GM12865 (cell line): ENCODE measurements at regions not wholly inside any gene's neighbourhood (a gene's known extent, or its start where the extent isn't known, plus 50 kb on each side); places are given as distances from the start of the nearest gene placed in this dataset.

Experiments used
- DNase-seq: peaks from one replicate; pipeline ENCODE4 v3.0.0; 2010; ENCODE audit warnings: low read depth
- H3K4me3 ChIP-seq: 2 replicates; pipeline ENCODE4 v1.5.1; 2011; ENCODE audit warnings: mild to moderate bottlenecking, low read depth, low read length, control low read depth
- TF ChIP-seq, protein P1 (sequence below): IDR thresholded peaks from 2 replicates; pipeline ENCODE4 v1.5.1; 2011; ENCODE audit warnings: low read length, control low read depth, low read depth, inconsistent platforms; ENCODE audit not compliant: insufficient read depth; ENCODE audit errors: missing control alignments

DNA sequence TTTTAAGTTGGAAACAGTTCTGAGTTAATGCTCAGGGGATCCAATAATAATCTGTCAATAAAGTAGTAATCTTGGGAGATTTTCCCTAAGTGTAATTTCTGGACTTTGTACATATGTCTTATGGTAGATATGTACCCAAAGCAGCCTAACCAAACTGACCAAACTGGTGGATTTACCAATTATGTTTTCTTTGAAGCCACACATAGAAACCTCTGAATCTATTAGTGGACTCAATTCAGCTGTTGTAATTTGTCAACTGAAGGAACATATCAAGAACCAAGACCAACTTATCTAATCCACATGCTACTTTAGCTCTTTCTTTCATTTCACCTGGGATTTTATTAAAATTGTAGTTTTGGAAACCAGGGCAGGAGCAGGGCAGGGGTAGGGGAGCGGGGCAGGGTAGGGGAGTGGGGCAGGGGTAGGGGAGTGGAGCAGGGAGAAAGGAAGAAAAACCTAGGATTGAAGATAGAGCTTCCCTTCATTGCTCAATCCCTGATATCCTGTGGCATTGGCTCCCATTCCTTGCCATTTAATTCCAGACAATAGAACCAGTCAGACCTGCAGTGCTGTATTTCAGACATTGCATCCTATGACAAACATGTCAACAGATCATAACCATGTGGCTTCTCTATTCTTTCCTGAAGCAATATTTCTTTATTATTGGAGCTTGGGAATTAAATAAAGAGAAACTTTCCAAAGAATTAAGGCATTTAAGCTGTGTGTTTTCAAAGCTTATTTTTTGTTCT is 101.8 kb downstream of the NFKBIZ start:
- no peak overlapping the region for H3K4me3 ChIP-seq
- TF ChIP-seq, protein P1, sequence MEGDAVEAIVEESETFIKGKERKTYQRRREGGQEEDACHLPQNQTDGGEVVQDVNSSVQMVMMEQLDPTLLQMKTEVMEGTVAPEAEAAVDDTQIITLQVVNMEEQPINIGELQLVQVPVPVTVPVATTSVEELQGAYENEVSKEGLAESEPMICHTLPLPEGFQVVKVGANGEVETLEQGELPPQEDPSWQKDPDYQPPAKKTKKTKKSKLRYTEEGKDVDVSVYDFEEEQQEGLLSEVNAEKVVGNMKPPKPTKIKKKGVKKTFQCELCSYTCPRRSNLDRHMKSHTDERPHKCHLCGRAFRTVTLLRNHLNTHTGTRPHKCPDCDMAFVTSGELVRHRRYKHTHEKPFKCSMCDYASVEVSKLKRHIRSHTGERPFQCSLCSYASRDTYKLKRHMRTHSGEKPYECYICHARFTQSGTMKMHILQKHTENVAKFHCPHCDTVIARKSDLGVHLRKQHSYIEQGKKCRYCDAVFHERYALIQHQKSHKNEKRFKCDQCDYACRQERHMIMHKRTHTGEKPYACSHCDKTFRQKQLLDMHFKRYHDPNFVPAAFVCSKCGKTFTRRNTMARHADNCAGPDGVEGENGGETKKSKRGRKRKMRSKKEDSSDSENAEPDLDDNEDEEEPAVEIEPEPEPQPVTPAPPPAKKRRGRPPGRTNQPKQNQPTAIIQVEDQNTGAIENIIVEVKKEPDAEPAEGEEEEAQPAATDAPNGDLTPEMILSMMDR, result no peak
- no peak for DNase-seq

DNA sequence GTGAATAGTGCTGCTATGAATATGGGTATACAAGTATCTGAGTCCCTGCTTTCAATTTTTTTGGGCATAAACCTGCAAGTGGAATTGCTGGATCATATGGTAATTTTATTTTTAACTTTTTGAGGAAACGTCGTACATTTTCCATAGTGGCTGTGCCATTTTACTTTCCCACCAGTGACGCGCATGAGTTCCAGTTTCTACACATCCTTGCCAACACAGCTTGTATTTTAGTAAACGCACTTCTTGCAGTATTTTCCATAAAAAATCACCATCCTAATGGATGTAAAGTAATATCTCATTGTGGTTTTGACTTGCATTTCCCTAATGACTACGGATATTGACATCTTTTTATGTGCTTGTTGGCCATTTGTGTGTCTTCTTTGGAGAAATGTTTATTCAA is 105.0 kb downstream of the NFKBIZ start:
- no peak for DNase-seq
- H3K4me3 ChIP-seq, result no peak overlapping the region
- TF ChIP-seq, protein P1, result no peak

DNA sequence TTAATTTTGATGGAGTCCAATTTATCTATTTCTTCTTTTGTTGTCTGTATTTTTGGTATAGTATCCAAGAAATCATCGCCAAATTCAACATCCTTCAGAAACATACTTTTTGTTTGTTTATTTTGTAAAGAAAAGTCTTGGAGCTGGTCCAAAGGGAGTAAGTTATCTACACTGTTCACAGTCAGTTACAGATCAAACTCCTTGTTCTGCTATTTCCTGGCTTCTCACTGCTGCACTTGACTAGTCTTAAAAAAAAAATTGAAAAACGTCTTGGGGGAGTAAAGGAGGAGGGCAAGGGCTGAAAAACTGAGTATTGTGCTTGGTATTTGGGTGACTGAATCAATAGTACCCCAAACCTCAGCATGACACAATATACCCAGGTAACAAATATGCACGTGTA is 105.6 kb downstream of the NFKBIZ start:
- DNase-seq, result no peak
- TF ChIP-seq, protein P1, result no peak
- H3K4me3 ChIP-seq, result no peak overlapping the region

DNA sequence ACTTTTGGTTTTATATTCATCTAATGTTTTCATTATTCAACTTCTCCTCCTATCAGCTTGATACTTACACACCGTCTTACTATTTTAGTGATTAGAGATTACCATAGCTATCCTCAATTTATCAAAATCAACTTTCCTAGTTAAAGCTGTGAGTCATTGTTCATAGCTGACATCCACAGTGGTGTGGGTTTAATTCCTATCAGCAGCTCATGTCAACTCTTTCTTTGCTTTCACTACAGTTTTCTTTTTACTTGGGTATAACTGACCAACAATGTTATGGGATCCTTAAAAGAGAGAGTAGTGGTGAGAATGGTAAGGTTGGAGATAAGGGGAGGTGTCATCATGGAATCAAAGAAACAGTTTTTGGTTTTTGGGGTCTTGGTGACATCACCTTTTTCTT is 112.7 kb downstream of the NFKBIZ start:
- DNase-seq, result no peak
- TF ChIP-seq, protein P1, result no peak
- H3K4me3 ChIP-seq, result no peak overlapping the region

DNA sequence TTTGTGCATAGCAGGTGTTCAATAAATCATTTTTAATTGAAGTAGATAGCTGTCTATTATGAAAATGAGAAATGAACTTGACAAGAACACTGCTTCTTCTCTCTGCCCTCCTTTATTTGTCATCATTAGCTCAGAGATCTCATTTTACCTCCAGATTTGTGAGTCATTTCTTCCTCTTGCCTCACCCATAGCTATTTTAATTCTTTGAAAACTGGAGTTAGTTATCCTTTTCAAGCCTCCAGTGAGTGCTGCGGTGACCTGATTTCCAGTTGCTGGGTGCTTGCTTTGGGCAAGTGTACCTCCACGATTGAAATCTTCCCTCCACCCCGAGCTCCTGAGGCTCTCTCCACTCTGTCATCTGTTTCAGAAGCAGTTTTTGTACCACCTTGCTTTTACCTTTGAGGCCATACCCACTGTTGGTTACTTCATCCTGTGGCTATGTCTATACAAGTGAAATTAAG is 114.6 kb downstream of the NFKBIZ start:
- H3K4me3 ChIP-seq, result no peak overlapping the region
- no peak for DNase-seq
- TF ChIP-seq, protein P1, result no peak

DNA sequence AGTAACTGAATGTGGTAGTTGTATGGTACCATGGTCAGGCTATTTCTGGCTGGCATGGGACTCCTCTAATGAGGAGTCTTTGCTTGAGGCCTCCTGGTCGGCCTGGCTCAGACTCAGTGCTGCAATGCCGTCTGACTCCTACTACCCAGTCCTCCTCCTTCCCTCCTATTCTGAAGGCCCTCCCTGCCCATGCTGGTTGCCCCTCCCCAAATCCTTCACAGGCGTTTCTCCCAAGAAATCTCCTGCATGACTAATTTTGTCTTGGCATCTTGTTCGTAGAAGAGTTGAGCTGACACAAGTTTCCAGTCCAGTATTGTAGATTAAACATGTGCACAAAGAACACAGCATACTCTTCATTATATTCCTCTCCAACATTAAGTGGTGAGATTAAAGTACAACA is 115.5 kb downstream of the NFKBIZ start:
- no peak for DNase-seq
- TF ChIP-seq, protein P1, result no peak
- H3K4me3 ChIP-seq, result no peak overlapping the region

DNA sequence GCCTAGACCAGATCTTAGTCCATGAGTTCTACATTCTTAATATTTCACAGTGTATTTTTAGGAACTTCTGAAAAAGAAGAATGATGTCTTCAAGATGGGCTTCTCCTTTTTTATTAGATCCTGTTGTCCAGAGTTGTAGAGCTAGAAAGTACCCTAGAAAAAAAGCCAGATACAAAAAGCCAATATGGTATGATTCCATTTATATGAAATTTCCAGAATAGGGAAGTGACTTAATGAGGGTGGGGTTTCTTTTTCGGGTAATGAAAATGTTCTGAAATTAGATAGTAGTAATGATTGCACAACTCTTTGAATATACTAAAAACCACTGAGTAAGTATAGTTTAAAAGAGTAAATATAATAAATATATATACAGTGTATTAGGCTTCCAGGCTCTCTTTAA is 116.9 kb downstream of the NFKBIZ start:
- no peak for DNase-seq
- TF ChIP-seq, protein P1, result no peak
- no peak overlapping the region for H3K4me3 ChIP-seq
